ENCODE measurements at regions not wholly inside any gene's neighbourhood (a gene's known extent, or its start where the extent isn't known, plus 50 kb on each side); places are given as distances from the start of the nearest gene placed in this dataset.

- no peak for DNase-seq
These were observed 342.1 kb upstream of the COBL start for GRCh38 chr7:51658684-51659083.

- DNase-seq = no peak
These were observed 331.3 kb upstream of the COBL start for GRCh38 chr7:51647931-51648351.

GRCh38 chr7:51647486-51647885 lies 330.9 kb upstream of the COBL start:
- DNase-seq = no peak

GRCh38 chr7:51645702-51646298 lies 329.2 kb upstream of the COBL start:
- DNase-seq = no peak

- no peak for DNase-seq
These were observed 328.6 kb upstream of the COBL start for GRCh38 chr7:51645255-51645654.

GRCh38 chr7:51644216-51644615 lies 327.6 kb upstream of the COBL start:
- DNase-seq = no peak

- no peak for DNase-seq
These were observed 324.2 kb upstream of the COBL start for GRCh38 chr7:51640841-51641240.

GRCh38 chr7:51639661-51640334 lies 323.2 kb upstream of the COBL start:
- DNase-seq = no peak

GRCh38 chr7:51636503-51636902 lies 319.9 kb upstream of the COBL start:
- no peak for DNase-seq

- no peak for DNase-seq
These were observed 319.2 kb upstream of the COBL start for GRCh38 chr7:51635775-51636174.

GRCh38 chr7:51634538-51634937 lies 317.9 kb upstream of the COBL start:
- no peak for DNase-seq

GRCh38 chr7:51634025-51634424 lies 317.4 kb upstream of the COBL start:
- DNase-seq = no peak

GRCh38 chr7:51633596-51633995 lies 317.0 kb upstream of the COBL start:
- DNase-seq = no peak

- no peak for DNase-seq
These were observed 316.4 kb upstream of the COBL start for GRCh38 chr7:51633006-51633405.

GRCh38 chr7:51630933-51631332 lies 314.3 kb upstream of the COBL start:
- DNase-seq = no peak

GRCh38 chr7:51629206-51629605 lies 312.6 kb upstream of the COBL start:
- no peak for DNase-seq

GRCh38 chr7:51621956-51622355 lies 305.3 kb upstream of the COBL start:
- no peak for DNase-seq

GRCh38 chr7:51620706-51621105 lies 304.1 kb upstream of the COBL start:
- no peak for DNase-seq

GRCh38 chr7:51619880-51620279 lies 303.3 kb upstream of the COBL start:
- DNase-seq = no peak

GRCh38 chr7:51617686-51618085 lies 301.1 kb upstream of the COBL start:
- no peak for DNase-seq

GRCh38 chr7:51613911-51614357 lies 297.3 kb upstream of the COBL start:
- DNase-seq = no peak

GRCh38 chr7:51611937-51612336 lies 295.3 kb upstream of the COBL start:
- no peak for DNase-seq

- DNase-seq = no peak
These were observed 290.8 kb upstream of the COBL start for GRCh38 chr7:51607447-51607846.

GRCh38 chr7:51606601-51607154 lies 290.1 kb upstream of the COBL start:
- no peak for DNase-seq

Data from suppressor macrophage (primary cell).